ENCODE measurements at regions not wholly inside any gene's neighbourhood (a gene's known extent, or its start where the extent isn't known, plus 50 kb on each side); places are given as distances from the start of the nearest gene placed in this dataset.
A peak's percentile ranks its signal among the peaks of the same experiment; 100 is the strongest.

GRCh38 chr3:99218468-99218867 is 317.0 kb upstream of the DCBLD2 start:
- H3K4me3 ChIP-seq (replicated peaks in 1 of 3): no peak overlapping the region
- H3K4me1 ChIP-seq: peaks cover 7% of the 10 kb centered on the region in 2 donors
- H3K27ac ChIP-seq: no peak overlapping the region
- no peak for TF ChIP-seq CTCF (IDR thresholded peaks at IDR 0.05)
- TF ChIP-seq POLR2A (IDR thresholded peaks at IDR 0.05): no peak
- intact Hi-C loops (cut with DNase I): no loop called here
- WGBS, 2 donors: 88 to 89% methylated on average over 1 of the region's 1 CpG
- H3K27me3 ChIP-seq: no peaks in the 10 kb centered on the region
- H3K36me3 ChIP-seq: no peaks in the 10 kb centered on the region
- no peak for DNase-seq
- no peaks in the 10 kb centered on the region for H3K9me3 ChIP-seq

GRCh38 chr3:99212969-99213368 is 311.5 kb upstream of the DCBLD2 start:
- H3K27me3 ChIP-seq: no peaks in the 10 kb centered on the region
- intact Hi-C loops (cut with DNase I): no loop called here
- H3K9me3 ChIP-seq: no peaks in the 10 kb centered on the region
- H3K4me1 ChIP-seq: peaks cover 12 to 19% of the 10 kb centered on the region in 2 donors
- peak; percentile 31 to 51 for DNase-seq
- 10 to 18% methylated on average over 1 of the region's 1 CpG for WGBS, 2 donors
- TF ChIP-seq CTCF (IDR thresholded peaks at IDR 0.05) (no peak), POLR2A (IDR thresholded peaks at IDR 0.05) (no peak)
- peak overlapping the region; percentile 64 to 69 (median 67) for H3K27ac ChIP-seq
- H3K36me3 ChIP-seq: no peaks in the 10 kb centered on the region
- H3K4me3 ChIP-seq (replicated peaks in 1 of 3): no peak overlapping the region

- Histone ChIP-seq H3K27me3 (no peaks in the 10 kb centered on the region), H3K4me1 (peaks cover 12 to 19% of the 10 kb centered on the region in 2 donors), H3K27ac (no peak overlapping the region), H3K36me3 (no peaks in the 10 kb centered on the region), H3K4me3 (replicated peaks in 1 of 3) (no peak overlapping the region), H3K9me3 (no peaks in the 10 kb centered on the region)
- 89 to 94% methylated on average over 2 of the region's 2 CpGs for WGBS, 2 donors
- TF ChIP-seq CTCF (IDR thresholded peaks at IDR 0.05) (no peak), POLR2A (IDR thresholded peaks at IDR 0.05) (no peak)
- DNase-seq: no peak
- intact Hi-C loops (cut with DNase I): no loop called here
Observed at GRCh38 chr3:99211309-99211708, 309.8 kb upstream of the DCBLD2 start.

GRCh38 chr3:99199021-99199420 is 297.5 kb upstream of the DCBLD2 start:
- Histone ChIP-seq H3K4me1 (no peaks in the 10 kb centered on the region), H3K27me3 (no peaks in the 10 kb centered on the region), H3K4me3 (replicated peaks in 1 of 3) (no peak overlapping the region), H3K27ac (no peak overlapping the region), H3K36me3 (no peaks in the 10 kb centered on the region), H3K9me3 (no peaks in the 10 kb centered on the region)
- 56 to 68% methylated on average over 3 of the region's 3 CpGs for WGBS, 2 donors
- TF ChIP-seq CTCF (IDR thresholded peaks at IDR 0.05) (no peak), POLR2A (IDR thresholded peaks at IDR 0.05) (no peak)
- intact Hi-C loops (cut with DNase I): no loop called here
- no peak for DNase-seq

GRCh38 chr3:99191186-99191585 is 289.7 kb upstream of the DCBLD2 start:
- H3K9me3 ChIP-seq: no peaks in the 10 kb centered on the region
- TF ChIP-seq CTCF (IDR thresholded peaks at IDR 0.05) (no peak), POLR2A (IDR thresholded peaks at IDR 0.05) (no peak)
- no peaks in the 10 kb centered on the region for H3K4me1 ChIP-seq
- H3K36me3 ChIP-seq: no peaks in the 10 kb centered on the region
- no peak for DNase-seq
- intact Hi-C loops (cut with DNase I): no loop called here
- WGBS, 2 donors: 74 to 79% methylated on average over 3 of the region's 3 CpGs
- no peaks in the 10 kb centered on the region for H3K27me3 ChIP-seq
- H3K4me3 ChIP-seq (replicated peaks in 1 of 3): no peak overlapping the region
- H3K27ac ChIP-seq: no peak overlapping the region
